ENCODE measurements at regions not wholly inside any gene's neighbourhood (a gene's known extent, or its start where the extent isn't known, plus 50 kb on each side); places are given as distances from the start of the nearest gene placed in this dataset.

GRCh38 chrX:46310815-46311497 lies 234.3 kb downstream of the ZNF674 start:
- Histone ChIP-seq H3K27ac (no peak overlapping the region), H3K4me1 (no peaks in the 10 kb centered on the region), H3K36me3 (no peaks in the 10 kb centered on the region), H3K4me3 (no peak overlapping the region), H3K9me3 (no peaks in the 10 kb centered on the region), H3K27me3 (peaks cover 0 to 5% (median 2%) of the 10 kb centered on the region in 4 donors)
- 54% methylated on average over 4 of the region's 4 CpGs for WGBS, 2 donors
- ATAC-seq, result no peak
- no peak for DNase-seq
- no peak for FAIRE-seq
- intact Hi-C loops (cut with DNase I), result no loop called here
- TF ChIP-seq CTCF (IDR thresholded peaks at IDR 0.05), result no peak

GRCh38 chrX:46308110-46308509 lies 237.1 kb downstream of the ZNF674 start:
- ATAC-seq (no peak), DNase-seq (no peak), FAIRE-seq (no peak)
- WGBS, 2 donors, result 57 to 62% methylated on average over 3 of the region's 3 CpGs
- Histone ChIP-seq H3K4me3 (no peak overlapping the region), H3K27me3 (peaks cover 0 to 4% (median 2%) of the 10 kb centered on the region in 4 donors), H3K36me3 (no peaks in the 10 kb centered on the region), H3K4me1 (no peaks in the 10 kb centered on the region), H3K9me3 (no peaks in the 10 kb centered on the region), H3K27ac (no peak overlapping the region)
- TF ChIP-seq CTCF (IDR thresholded peaks at IDR 0.05), result no peak
- intact Hi-C loops (cut with DNase I), result no loop called here

- Histone ChIP-seq H3K4me1 (no peaks in the 10 kb centered on the region), H3K4me3 (no peak overlapping the region), H3K9me3 (no peaks in the 10 kb centered on the region), H3K27me3 (peaks cover 0 to 4% (median 0%) of the 10 kb centered on the region in 4 donors), H3K36me3 (no peaks in the 10 kb centered on the region), H3K27ac (no peak overlapping the region)
- DNase-seq (no peak), ATAC-seq (no peak), FAIRE-seq (no peak)
- WGBS, 2 donors, result 55% methylated on average over 3 of the region's 3 CpGs
- TF ChIP-seq CTCF (IDR thresholded peaks at IDR 0.05), result no peak
- intact Hi-C loops (cut with DNase I), result no loop called here
Observed at GRCh38 chrX:46306103-46306502, 239.1 kb downstream of the ZNF674 start.

GRCh38 chrX:46305431-46305830 lies 239.8 kb downstream of the ZNF674 start:
- FAIRE-seq (no peak), ATAC-seq (no peak), DNase-seq (no peak)
- Histone ChIP-seq H3K27ac (no peak overlapping the region), H3K4me3 (no peak overlapping the region), H3K4me1 (no peaks in the 10 kb centered on the region), H3K27me3 (peaks cover 0 to 4% (median 0%) of the 10 kb centered on the region in 4 donors), H3K36me3 (no peaks in the 10 kb centered on the region), H3K9me3 (no peaks in the 10 kb centered on the region)
- 83 to 92% methylated on average over 2 of the region's 2 CpGs for WGBS, 2 donors
- no peak for TF ChIP-seq CTCF (IDR thresholded peaks at IDR 0.05)
- intact Hi-C loops (cut with DNase I), result no loop called here

GRCh38 chrX:46301903-46302302 lies 243.3 kb downstream of the ZNF674 start:
- peak; percentile 92 for FAIRE-seq
- no peak for TF ChIP-seq CTCF (IDR thresholded peaks at IDR 0.05)
- Histone ChIP-seq H3K27me3 (peaks cover 0 to 19% (median 5%) of the 10 kb centered on the region in 4 donors), H3K36me3 (no peaks in the 10 kb centered on the region), H3K4me1 (no peaks in the 10 kb centered on the region), H3K9me3 (no peaks in the 10 kb centered on the region), H3K4me3 (no peak overlapping the region), H3K27ac (no peak overlapping the region)
- WGBS, 2 donors, result 58 to 81% methylated on average over 2 of the region's 2 CpGs
- no peak for ATAC-seq
- DNase-seq, result no peak
- intact Hi-C loops (cut with DNase I), result no loop called here
